MCF 10A (cell line): ENCODE measurements at regions not wholly inside any gene's neighbourhood (a gene's known extent, or its start where the extent isn't known, plus 50 kb on each side); places are given as distances from the start of the nearest gene placed in this dataset.

Experiments used
- BruUV-seq: library from RNA; stranded (reverse); fragments of 400-500 nt; replicated peaks from 2 replicates; lab custom pipeline; 2021; lab: Mats Ljungman, UMichigan
- CTCF ChIA-PET: fragments of 300-600 bp; sonication (Branson Sonifier 250); formaldehyde crosslinking; extraction: SDS; loops from one replicate; lab custom pipeline; 2021; ENCODE audit warnings: antibody characterized with exemption, inconsistent platforms; lab: Yijun Ruan, JAX
- POLR2A ChIA-PET: fragments of 300-600, 350-650 bp; sonication (Branson Sonifier 250); formaldehyde crosslinking; extraction: SDS; loops from one replicate; lab custom pipeline; 2020; ENCODE audit warnings: antibody characterized with exemption, inconsistent platforms; lab: Yijun Ruan, JAX
- DNase-seq: peaks from one replicate; pipeline ENCODE4 v3.0.0-alpha.2; 2018; ENCODE audit not compliant: unreplicated experiment
- H3K27ac Mint-ChIP-seq: one replicate; pipeline ENCODE4 v1.8.0; 2022; ENCODE audit warnings: mild to moderate bottlenecking, low read depth, mixed read lengths; ENCODE audit not compliant: unreplicated experiment
- H3K27me3 Mint-ChIP-seq: one replicate; pipeline ENCODE4 v1.8.0; 2022; ENCODE audit warnings: mixed read lengths; ENCODE audit not compliant: insufficient read depth, unreplicated experiment
- H3K36me3 Mint-ChIP-seq: one replicate; pipeline ENCODE4 v1.8.0; 2022; ENCODE audit warnings: mild to moderate bottlenecking, moderate library complexity, mixed read lengths; ENCODE audit not compliant: insufficient read depth, unreplicated experiment
- H3K4me1 Mint-ChIP-seq: one replicate; pipeline ENCODE4 v1.8.0; 2022; ENCODE audit warnings: mixed read lengths; ENCODE audit not compliant: insufficient read depth, unreplicated experiment
- H3K4me3 Mint-ChIP-seq: one replicate; pipeline ENCODE4 v1.8.0; 2022; ENCODE audit warnings: mild to moderate bottlenecking, moderate library complexity, mixed read lengths; ENCODE audit not compliant: unreplicated experiment
- H3K9me3 Mint-ChIP-seq: one replicate; pipeline ENCODE4 v1.8.0; 2022; ENCODE audit warnings: mixed read lengths; ENCODE audit not compliant: unreplicated experiment
- CTCF ChIP-seq: fragments of 200-600 bp; IDR thresholded peaks from one replicate; pipeline ENCODE4 v1.8.0; 2022; ENCODE audit warnings: antibody characterized with exemption, mild to moderate bottlenecking; ENCODE audit not compliant: unreplicated experiment
- intact Hi-C: fragments of 100-400 bp; cut with micrococcal nuclease; formaldehyde crosslinking; loops from 2 replicates; pipeline ENCODE4 v1.14.1; 2022

GRCh38 chr4:187883836-187884475, 111.6 kb upstream of the ZFP42 start:
- Mint-ChIP-seq H3K27ac (no peak overlapping the region), H3K9me3 (no peaks in the 10 kb centered on the region), H3K27me3 (no peaks in the 10 kb centered on the region), H3K4me3 (no peak overlapping the region), H3K4me1 (no peaks in the 10 kb centered on the region), H3K36me3 (no peaks in the 10 kb centered on the region)
- BruUV-seq, result no TSS peak
- intact Hi-C loops, result no loop called here
- POLR2A ChIA-PET, result no interaction called here
- DNase-seq, result no peak
- CTCF ChIA-PET, result interaction anchor here (1.0 kb wide), 1 partner anchor 21 kb away, joined by 3 read pairs; no protein-coding TSS in a partner anchor
- TF ChIP-seq CTCF, result no peak

- no peak overlapping the region for H3K27ac Mint-ChIP-seq
- ChIA-PET CTCF (interaction anchor here (2.0 kb wide), 1 partner anchor 20 kb away, joined by 9 read pairs; no protein-coding TSS in a partner anchor), POLR2A (interaction anchor here (0.6 kb wide), 1 partner anchor 532 kb away, joined by 3 read pairs; no protein-coding TSS in a partner anchor)
- BruUV-seq, result no TSS peak
- TF ChIP-seq CTCF, result no peak
- H3K27me3 Mint-ChIP-seq, result no peaks in the 10 kb centered on the region
- intact Hi-C loops, result no loop called here
- DNase-seq, result no peak
- no peaks in the 10 kb centered on the region for H3K36me3 Mint-ChIP-seq
- no peak overlapping the region for H3K4me3 Mint-ChIP-seq
- H3K4me1 Mint-ChIP-seq, result no peaks in the 10 kb centered on the region
- H3K9me3 Mint-ChIP-seq, result peaks cover 7% of the 10 kb centered on the region
Observed at GRCh38 chr4:187887906-187888305, 107.7 kb upstream of the ZFP42 start.

GRCh38 chr4:187889651-187890050, 105.9 kb upstream of the ZFP42 start:
- BruUV-seq, result no TSS peak
- CTCF ChIA-PET, result interaction anchor here (2.0 kb wide), 1 partner anchor 22 kb away, joined by 9 read pairs; no protein-coding TSS in a partner anchor
- no peak for TF ChIP-seq CTCF

GRCh38 chr4:187893418-187893817, 102.2 kb upstream of the ZFP42 start:
- TF ChIP-seq CTCF, result no peak
- Mint-ChIP-seq H3K9me3 (peaks cover 7% of the 10 kb centered on the region), H3K27me3 (no peaks in the 10 kb centered on the region), H3K4me3 (no peak overlapping the region), H3K36me3 (no peaks in the 10 kb centered on the region), H3K27ac (no peak overlapping the region), H3K4me1 (no peaks in the 10 kb centered on the region)
- intact Hi-C loops, result no loop called here
- CTCF ChIA-PET, result interaction anchor here (0.8 kb wide), 1 partner anchor 13 kb away, joined by 3 read pairs; no protein-coding TSS in a partner anchor
- POLR2A ChIA-PET, result no interaction called here
- DNase-seq, result no peak
- no TSS peak for BruUV-seq

More at GRCh38 chr4:187889651-187890050, 105.9 kb upstream of the ZFP42 start:
- H3K27me3 Mint-ChIP-seq, result no peaks in the 10 kb centered on the region
- DNase-seq, result no peak
- no peaks in the 10 kb centered on the region for H3K4me1 Mint-ChIP-seq
- intact Hi-C loops, result no loop called here
- H3K36me3 Mint-ChIP-seq, result no peaks in the 10 kb centered on the region
- H3K27ac Mint-ChIP-seq, result no peak overlapping the region
- POLR2A ChIA-PET, result no interaction called here
- H3K4me3 Mint-ChIP-seq, result no peak overlapping the region
- H3K9me3 Mint-ChIP-seq, result peaks cover 7% of the 10 kb centered on the region
